Kidney epithelial cell (primary cell): ENCODE measurements at regions not wholly inside any gene's neighbourhood (a gene's known extent, or its start where the extent isn't known, plus 50 kb on each side); places are given as distances from the start of the nearest gene placed in this dataset.

Experiments
- DNase-seq: peaks from one replicate; pipeline ENCODE4 v3.0.0-alpha.2; 2010; ENCODE audit warnings: low read depth
- H3K27me3 ChIP-seq: 2 replicates; pipeline ENCODE4 v1.6.0; 2011; ENCODE audit warnings: low read length; ENCODE audit not compliant: control insufficient read depth, insufficient read depth
- H3K36me3 ChIP-seq: 2 replicates; pipeline ENCODE4 v1.5.1; 2011; ENCODE audit warnings: low read length; ENCODE audit not compliant: control insufficient read depth, insufficient read depth
- H3K4me3 ChIP-seq: 2 replicates; pipeline ENCODE4 v1.5.1; 2011; ENCODE audit warnings: low read depth, mild to moderate bottlenecking, control low read depth, low read length
- TF ChIP-seq, protein P1 (sequence below): IDR thresholded peaks from 2 replicates; pipeline ENCODE4 v1.5.1; 2011; ENCODE audit warnings: mild to moderate bottlenecking, moderate library complexity, low read length, control low read depth, inconsistent platforms; ENCODE audit not compliant: insufficient read depth, poor library complexity, severe bottlenecking

DNA sequence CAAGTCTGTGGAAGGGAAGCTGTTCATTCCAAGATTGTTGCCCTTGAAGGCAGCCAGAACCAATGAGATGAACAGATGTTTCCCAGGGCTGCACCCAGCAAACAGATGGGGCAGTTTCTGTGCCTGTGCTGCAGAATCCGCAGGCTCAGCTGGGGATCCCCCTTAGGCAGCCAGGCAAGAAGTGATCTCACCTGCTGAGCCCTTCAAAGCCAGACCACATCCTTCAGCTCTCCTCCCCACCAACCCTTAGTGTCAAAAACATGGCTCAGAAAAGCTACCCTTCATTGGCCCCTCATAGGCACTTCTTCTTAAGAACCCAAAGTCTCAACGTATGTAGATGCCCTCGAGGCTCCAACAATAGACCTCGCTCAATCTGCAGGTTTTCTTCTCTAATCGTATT lies 626.7 kb downstream of the CCDC171 start:
- no peak overlapping the region for H3K4me3 ChIP-seq
- no peaks in the 10 kb centered on the region for H3K36me3 ChIP-seq
- no peak for DNase-seq
- TF ChIP-seq, protein P1, sequence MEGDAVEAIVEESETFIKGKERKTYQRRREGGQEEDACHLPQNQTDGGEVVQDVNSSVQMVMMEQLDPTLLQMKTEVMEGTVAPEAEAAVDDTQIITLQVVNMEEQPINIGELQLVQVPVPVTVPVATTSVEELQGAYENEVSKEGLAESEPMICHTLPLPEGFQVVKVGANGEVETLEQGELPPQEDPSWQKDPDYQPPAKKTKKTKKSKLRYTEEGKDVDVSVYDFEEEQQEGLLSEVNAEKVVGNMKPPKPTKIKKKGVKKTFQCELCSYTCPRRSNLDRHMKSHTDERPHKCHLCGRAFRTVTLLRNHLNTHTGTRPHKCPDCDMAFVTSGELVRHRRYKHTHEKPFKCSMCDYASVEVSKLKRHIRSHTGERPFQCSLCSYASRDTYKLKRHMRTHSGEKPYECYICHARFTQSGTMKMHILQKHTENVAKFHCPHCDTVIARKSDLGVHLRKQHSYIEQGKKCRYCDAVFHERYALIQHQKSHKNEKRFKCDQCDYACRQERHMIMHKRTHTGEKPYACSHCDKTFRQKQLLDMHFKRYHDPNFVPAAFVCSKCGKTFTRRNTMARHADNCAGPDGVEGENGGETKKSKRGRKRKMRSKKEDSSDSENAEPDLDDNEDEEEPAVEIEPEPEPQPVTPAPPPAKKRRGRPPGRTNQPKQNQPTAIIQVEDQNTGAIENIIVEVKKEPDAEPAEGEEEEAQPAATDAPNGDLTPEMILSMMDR, result no peak
- no peaks in the 10 kb centered on the region for H3K27me3 ChIP-seq

DNA sequence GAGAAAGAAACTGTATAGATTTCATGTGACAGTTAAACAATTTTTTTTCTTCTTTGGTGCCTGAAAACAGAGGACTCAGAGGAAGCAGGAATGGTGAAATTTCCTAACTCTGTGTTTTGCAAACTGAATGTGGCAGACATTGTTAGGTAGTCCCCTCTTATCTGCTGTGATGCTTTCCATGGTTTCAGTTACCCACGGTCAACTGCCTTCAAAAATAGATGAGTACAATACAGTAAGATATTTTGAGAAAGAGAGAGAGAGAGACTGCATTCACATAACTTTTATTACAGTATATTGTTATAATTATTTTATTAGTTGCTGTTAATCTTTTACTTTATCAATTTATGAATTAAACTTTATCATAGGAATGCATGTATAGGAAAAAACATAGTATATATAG lies 627.2 kb downstream of the CCDC171 start:
- no peaks in the 10 kb centered on the region for H3K27me3 ChIP-seq
- no peak for DNase-seq
- TF ChIP-seq, protein P1, result no peak
- H3K4me3 ChIP-seq, result no peak overlapping the region
- no peaks in the 10 kb centered on the region for H3K36me3 ChIP-seq

DNA sequence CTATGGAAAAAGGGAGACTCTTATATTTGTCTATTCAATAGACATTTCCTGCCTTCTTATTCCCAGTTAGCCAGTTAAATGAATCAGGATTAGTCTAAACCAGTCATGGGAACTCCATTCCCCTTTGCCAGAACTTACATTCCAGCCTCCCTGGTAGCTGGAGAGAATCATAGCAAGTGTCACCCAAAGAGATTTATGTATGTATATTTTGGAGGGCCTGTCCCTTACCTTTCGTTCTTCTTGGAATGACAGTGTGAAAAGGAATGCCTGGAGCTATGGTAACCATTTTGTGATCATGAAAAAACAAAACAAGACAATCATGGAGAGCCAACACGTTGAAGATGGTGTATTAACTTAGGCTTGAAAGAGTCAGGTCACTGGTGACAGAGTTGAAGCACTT lies 627.7 kb downstream of the CCDC171 start:
- no peak for DNase-seq

DNA sequence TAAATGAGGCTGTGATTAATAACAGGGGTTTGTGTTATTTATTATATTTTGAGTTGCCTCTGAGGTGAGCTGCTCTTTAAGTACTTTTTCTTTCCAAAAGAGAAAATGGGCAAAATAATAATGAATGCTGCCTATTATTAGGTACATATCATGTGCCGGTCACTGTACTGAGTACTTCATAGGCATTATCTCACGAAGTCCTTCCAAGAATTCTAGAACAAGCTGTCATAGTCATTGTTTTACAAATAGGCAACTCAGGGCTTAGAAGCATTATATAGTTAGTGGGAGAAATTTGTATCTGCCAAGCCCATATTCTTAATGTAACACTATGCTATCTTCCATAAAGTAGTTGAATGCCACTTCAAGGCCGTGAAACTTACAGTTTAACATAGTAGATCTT lies 628.7 kb downstream of the CCDC171 start:
- Histone ChIP-seq H3K4me3 (no peak overlapping the region), H3K36me3 (no peaks in the 10 kb centered on the region), H3K27me3 (no peaks in the 10 kb centered on the region)
- TF ChIP-seq, protein P1, result no peak
- DNase-seq, result no peak

More for the DNA sequence above, 627.7 kb downstream of the CCDC171 start:
- no peak overlapping the region for H3K4me3 ChIP-seq
- TF ChIP-seq, protein P1, result no peak
- no peaks in the 10 kb centered on the region for H3K27me3 ChIP-seq
- H3K36me3 ChIP-seq, result no peaks in the 10 kb centered on the region

DNA sequence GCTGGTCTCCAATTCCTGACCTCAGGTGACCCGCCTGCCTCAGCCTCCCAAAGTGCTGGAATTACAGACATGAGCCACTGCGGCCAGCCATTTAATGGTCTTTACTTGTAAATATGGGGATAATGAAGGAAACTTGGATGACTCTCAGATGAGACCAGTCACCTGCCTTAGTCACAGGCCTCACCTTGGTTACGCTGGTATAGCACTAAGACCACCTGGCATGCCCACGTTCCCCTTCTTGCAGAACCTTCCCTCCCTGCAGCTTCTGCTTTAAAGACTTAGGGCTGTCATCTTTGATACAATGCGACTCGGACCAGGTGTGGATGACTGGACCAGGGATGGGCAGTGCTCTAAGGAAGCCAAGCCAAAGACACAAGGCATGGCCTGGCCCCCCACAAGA lies 629.9 kb downstream of the CCDC171 start:
- TF ChIP-seq, protein P1, result no peak
- Histone ChIP-seq H3K36me3 (no peaks in the 10 kb centered on the region), H3K27me3 (no peaks in the 10 kb centered on the region), H3K4me3 (no peak overlapping the region)
- DNase-seq, result no peak

DNA sequence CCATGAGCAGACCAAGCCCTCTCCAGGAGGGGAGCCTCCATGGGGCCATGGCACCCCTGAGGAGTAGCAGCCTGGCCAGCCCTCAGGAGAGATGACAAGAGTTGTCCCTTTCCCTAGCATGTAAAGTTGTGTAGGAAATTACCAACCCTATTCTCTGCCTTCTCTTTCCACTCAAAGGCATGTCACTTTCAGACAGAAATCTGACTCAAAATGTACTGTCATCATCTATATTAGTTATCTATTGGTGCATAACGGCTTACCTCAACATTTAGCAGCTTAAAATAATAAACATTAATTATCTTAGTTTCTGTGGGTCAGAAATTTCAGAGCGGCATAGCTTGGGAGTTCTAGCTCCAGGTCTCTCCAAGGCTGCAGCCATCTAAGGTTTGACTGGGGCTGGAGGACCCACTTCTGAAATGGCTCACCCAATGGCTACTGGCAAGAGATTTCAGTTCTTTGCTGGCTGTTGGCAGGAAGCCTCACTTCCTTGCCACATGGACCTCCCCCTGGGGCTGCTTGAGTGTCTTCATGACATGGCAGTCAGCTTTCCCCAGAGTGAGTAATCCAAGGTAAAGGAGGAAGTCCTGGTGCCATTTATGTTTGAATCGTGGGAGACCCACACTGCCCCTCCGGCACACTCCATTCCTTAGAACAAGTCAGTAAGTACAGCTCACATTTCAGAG lies 632.3 kb downstream of the CCDC171 start:
- Histone ChIP-seq H3K27me3 (no peaks in the 10 kb centered on the region), H3K36me3 (no peaks in the 10 kb centered on the region), H3K4me3 (no peak overlapping the region)
- DNase-seq, result no peak
- TF ChIP-seq, protein P1, result no peak
